Fibroblast of peridontal ligament (primary cell): ENCODE measurements at regions not wholly inside any gene's neighbourhood (a gene's known extent, or its start where the extent isn't known, plus 50 kb on each side); places are given as distances from the start of the nearest gene placed in this dataset.

Experiments
- DNase-seq: peaks from one replicate; pipeline ENCODE4 v3.0.0-alpha.2; 2010; ENCODE audit errors: extremely low read depth

DNA sequence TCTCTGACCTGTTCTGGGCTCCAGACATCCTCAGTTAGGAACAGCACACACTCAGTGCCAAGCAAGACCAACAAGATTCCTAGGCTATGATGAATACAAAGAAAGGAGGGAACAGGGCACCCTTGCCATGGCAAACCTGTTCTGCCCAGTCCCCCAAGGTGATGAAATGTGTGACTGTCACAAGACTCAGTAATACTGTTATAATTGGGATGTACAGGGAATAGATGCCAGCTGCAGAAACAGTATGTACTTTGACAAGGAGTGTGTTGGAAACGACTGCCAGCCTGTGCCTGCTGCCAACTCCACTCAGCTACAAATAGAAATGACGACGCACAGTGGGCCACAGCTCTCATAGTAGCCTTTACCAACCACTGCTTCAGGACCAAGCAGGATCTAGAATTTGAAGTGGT, 453.0 kb downstream of the EFNA5 start:
- DNase-seq: no peak

DNA sequence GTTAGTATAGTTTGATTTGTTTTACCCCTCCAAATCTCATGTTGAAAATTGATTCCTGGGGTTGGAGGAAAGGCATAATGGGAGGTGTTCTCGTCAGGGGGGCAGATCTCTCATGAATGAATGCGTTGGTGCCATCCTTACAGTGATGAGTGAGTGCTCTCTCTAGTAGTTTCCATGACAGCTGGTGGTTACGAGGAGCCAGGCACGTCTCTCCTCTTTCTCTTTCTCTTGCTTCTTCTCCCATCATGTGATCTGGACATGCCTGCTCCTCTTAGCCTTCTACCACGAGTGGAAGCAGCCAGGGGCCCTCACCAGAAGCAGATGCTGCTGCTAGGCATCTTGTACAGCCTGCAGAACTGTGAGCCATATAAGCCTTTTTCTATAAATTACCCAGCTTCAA, 454.1 kb downstream of the EFNA5 start:
- no peak for DNase-seq

DNA sequence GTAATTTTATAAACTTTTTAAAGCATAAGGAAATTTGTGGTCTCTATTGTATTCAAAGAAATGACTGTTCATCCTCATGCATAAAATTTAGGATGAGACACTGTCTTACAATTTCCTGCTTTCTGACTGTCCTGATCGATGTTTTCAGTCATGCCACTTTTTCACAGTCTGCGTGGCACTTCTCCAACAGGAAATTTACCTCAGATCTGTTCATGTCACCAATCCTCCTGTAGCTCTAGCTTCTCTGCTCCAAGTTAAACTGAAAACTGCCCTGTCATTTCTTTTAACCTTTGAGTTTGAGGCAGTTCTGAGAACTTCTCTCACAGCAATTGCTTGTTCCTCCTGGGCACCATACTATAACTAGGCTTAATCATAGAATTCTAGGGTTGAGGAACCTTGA, 455.1 kb downstream of the EFNA5 start:
- no peak for DNase-seq

DNA sequence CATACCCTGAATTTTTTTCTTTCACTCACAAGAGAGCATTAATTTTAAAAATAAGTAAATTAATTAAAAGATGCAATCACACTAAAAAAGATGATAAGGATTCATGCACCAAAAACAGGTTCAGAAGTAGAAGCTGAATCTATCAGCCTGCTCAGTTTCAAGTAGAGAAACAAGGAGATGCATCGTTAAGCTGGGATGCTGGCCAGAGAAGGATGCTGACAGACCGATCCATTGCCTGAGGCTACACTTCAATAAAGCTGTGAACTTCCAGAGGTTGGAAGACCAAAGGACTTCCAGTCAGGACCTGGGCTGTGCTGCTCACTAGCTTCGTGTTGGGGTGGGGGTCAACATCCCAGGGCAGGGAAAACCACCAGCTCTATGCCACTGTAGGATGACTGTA, 457.7 kb downstream of the EFNA5 start:
- DNase-seq: no peak

DNA sequence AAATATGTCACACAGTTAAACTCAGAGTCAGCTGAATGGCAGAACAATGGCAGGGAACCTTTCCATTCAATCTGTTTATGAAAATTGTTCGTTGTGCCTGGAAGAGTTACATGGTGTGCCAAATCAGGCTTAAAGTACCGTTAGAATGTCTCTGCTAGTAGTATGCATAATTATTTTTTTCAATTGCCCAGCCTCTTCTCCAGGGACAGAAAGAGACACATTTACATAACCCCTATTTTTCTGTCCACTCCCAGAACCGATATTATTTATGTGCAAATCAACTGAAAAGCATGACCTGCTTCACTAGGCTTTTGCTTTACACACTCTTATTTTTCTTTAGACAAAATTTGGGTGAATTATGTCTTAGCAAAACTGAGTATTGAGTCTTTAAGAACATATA, 459.1 kb downstream of the EFNA5 start:
- DNase-seq: no peak

DNA sequence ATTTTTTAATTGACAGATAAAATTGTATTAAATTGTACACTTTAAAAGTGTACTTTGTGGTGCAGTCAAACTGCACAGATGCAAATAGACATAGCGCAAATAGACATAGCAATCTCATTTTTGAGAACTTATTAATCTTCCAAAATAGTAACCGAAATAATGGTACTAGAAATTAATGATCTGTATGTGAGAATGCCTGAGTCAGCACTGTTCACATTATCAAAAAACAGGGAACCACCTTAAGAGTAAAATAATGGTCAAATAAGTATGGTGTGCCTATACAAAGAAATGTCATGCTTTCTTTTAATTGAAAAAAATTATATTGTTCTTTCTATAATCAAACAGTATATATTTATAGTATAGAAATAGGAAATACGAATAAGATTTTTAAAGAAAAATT, 461.9 kb downstream of the EFNA5 start:
- no peak for DNase-seq

DNA sequence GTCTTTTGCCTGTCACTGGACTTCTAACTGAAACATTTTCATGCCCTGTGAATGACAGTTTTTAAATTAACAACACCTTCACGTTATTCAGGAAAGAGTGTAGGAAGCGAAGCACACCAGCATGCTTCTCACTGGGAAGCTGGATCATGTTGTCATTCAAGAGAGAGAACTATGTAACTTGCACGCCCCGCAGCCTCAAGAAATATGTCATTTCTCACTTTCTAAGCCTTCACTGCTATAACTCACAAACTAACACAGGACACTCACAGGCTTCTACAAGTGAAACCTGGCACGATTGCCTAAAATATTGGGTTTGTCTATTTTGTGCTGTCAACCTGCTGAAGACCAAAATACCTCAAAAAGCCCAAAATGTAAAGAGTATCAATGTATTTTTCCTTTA, 466.3 kb downstream of the EFNA5 start:
- DNase-seq: no peak

DNA sequence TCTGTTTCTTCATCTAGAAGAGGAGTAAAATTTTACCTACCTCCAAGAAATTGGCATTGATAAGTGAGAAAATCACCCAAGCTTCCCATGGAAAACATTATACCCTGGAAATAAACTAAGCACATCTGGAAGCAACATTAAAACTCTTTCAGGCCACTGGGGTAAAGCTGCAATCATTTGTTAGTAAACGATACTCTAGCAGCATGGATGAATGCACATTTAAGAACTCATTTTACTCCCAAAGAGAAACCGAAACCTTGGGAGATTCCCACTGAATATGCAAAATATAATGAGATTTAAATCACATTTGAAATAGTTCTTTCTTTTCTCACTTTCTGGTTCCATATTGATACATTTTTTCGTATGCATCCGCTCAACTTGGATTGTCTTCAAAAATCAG, 467.5 kb downstream of the EFNA5 start:
- peak; percentile 64 for DNase-seq

DNA sequence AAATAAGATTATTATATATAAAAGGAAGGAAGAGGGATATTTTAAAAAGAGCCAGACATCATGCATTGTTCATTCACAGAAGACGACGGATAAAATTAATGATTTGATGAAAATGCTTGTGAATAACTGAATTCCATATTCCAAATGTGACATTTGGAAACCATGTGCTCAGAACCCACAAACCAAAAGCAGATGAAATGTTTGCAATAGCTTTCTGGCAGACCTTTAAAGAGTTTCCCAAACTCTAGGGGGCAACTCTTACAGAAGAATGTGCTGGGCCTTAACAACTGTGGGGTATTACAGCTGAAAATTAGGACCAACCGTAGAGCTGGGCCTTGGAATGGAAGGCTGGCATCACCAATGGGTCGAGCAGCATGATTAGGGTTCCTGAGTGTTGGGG, 471.0 kb downstream of the EFNA5 start:
- peak; percentile 57 for DNase-seq

DNA sequence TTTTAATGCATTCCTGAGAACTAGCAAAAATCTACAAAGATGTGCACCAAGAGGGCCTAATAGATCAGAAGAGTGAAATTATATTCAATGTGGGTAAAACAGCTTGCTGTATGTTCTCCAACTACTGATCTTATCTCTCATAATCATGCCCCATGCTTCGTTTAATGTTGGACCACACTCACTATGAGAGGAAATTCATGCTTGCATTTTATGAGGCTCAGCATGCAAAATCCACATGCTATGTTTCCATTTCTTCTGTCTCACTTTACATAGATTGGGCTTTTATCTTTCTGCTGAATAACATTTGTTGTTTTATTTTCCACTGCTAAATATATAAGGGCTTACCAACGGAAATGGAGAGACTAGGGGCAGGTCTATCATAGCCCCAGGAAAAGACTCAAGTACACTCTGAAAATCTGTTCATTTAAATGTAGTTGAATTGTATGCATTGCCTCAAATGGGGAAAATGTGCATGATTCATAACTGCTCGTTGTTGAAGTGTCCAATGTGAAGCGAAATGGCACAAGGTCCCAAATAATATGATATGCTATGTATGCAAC, 474.2 kb downstream of the EFNA5 start:
- DNase-seq: no peak

DNA sequence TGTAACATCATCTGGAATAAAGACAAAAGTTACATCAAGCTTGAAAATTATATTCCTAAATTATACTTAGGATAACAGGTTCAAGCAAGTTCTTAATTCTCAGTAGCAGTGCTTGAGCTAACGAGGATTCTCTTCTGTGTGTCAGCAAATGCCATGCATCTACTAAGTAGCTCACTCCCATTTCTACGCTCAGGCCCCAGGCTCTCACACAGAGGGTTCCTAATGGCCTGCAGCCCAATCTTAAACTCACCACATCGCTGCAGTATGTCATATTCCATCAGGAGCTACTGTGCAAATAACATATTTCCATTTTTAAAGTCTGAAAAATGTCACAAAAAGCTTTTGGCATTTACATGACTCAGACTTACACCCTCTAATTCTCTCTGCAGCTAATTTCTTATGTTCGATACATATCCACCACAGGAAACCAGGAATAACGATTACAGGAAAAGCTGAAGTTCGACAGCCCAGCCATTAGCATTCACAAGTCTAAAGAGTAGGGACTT, 474.8 kb downstream of the EFNA5 start:
- no peak for DNase-seq

DNA sequence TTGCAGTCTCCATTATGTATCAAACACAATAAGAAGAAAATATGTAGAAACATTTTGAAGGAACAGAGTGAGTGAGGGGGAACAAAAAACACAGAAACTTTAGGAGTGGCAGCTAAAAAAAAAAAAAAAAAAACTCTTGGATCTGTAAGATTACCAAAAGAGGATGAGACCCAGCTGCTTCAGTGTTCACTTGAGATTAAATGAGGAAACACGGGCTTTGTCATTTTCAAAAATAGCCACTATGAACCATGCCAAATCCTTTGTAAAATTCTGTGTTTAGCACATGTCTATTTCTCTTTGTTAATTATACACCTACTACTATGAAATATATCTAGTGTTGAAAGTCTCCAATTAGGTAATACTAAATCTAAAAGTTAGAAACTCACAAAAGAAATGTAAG, 485.9 kb downstream of the EFNA5 start:
- DNase-seq: no peak

DNA sequence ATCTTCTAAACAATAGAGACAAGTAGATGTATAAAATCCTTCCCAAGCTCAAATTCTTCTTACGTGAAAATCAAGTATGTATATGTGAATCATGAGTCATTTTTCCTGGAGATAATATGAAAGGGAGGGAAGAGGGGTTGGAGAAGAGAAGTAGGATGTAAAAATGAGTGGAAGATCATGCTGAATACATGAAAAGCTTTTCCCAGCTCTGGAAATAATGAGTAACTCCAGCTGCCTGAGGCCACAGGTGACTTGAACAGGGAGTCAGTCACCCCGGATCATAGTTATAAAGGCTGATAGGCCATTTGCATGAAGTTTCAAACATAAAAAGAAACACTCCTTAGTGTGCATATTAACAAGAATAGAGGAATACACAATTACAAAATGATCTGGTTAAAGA, 486.7 kb downstream of the EFNA5 start:
- DNase-seq: no peak

DNA sequence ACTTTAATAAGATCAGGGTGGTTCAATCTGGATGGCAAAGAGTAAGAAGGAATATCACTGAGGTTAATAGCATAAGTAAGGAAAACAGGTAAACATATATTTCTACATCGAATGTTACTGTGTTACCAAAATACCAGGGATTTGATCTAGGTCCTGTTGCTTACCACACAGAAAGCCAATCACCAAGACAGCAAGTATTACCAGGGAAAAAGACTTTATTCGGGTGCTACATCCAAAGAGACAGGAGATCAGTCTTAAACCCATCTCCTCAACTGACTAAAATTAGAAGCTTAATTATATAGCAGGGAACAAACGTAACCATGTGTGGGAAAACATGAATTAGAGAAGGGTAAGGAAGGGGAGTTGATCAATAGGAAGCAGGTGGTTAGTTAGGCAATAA, 500.1 kb downstream of the EFNA5 start:
- DNase-seq: no peak

DNA sequence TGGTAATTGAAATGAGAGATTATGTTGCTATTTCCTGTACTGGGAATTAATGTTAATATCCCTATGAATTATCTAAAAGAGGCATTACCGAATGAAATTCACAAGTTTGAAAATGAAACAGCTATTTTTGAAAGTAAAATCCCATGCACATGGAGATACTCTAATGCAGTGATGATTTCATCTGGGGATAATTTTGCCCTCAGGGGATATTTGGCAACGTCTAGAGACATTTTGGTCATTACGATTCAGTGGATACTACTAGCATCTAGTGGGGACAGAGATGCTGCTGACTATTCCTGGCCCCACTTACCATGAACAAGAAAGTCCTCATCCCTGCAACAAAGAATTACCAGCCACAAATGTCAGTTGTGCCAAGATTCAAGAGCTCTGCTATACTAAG, 500.9 kb downstream of the EFNA5 start:
- no peak for DNase-seq

DNA sequence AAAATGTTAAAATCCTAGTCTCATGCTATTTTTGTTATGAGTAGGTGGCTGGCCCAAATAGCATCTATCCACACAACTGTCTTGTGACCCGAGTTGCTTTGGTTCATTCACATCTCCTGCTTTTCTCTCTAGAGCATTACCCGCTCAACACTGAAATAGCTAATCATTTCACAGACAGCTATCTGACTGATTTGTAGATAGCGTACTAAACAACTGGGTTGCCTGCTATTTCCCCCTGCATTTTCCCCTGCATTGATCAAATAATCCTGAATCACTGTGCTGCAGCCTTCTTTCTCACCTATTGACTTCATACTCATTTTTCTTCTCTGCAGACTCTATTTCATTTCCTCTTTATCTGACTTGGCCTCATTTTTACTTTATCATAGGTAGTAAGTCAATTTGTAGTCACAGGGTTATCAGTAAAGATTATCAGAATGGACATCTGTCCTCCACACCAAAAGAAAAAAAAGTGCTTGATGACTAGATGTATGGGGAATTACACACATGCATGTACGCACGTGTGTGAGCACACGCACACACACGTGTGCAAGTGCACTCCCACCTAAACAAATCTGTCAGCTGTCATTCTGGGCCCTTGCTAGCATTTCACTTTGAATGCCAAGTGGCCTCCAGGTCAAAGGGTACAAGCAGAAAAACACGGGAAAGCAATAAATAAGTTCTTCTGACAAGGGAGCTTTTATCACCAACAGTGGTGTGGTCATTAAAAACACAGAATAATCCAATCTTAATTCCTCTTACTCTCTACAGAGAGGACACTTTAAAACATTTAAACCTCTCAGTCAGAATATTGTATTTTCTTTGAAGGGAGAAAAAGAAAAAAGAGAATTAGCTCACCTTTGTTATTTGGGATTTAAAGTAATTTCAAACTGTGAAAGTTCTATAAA, 501.6 kb downstream of the EFNA5 start:
- DNase-seq: no peak

DNA sequence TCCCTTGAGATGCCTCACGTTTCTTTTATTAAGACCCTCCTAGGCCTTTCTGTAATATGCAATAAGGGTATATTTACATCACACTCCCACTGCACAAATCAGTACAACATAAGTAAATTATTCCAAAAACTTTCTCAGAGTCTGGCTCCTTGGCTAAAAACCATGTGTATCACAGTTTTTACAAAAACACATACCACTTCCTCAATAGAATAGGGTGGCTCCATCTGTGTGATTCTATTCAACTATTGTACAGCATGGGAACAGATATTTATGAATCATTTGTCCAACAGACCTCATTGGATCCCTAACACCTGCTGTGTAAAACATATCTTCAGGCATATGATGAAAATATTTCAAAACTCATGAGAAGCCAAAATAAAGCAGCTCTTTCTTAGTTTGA, 502.7 kb downstream of the EFNA5 start:
- no peak for DNase-seq

DNA sequence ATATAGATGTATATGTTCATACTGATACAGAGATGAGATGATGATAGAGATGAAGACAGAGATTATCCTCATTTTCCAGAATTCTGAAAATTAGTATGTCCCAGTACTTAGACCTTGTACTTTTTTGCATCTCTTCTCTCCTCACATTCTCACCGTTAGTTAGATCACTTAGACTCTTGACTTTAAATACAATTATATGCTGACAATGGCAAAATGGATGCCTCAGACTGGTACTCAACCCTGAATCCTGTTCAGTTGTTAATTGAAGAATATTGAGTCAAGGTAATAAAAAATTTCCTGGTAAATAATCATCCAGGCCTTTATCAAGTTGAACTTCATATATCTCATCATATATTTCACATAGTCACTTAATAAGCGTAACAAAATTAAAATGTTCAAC, 505.4 kb downstream of the EFNA5 start:
- no peak for DNase-seq

DNA sequence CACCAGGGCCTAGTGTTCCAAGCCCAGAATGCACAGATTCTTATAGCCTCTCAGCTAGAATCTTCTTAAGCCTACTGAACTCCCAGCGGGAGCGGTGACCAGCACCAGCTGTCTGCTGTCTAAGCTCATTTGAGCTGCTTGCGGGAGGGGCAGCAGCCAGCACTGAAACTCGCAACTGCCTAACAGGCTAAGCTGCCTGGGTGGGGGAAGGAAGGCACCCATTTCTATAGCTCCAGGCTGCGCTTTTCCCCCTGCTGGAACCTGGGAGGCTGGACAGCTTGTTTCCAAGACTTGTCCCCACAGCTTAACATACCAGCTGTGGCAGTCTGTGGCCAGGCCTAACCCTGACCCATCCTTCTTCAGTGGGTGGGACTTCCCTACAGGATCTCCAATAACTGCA, 512.9 kb downstream of the EFNA5 start:
- no peak for DNase-seq

DNA sequence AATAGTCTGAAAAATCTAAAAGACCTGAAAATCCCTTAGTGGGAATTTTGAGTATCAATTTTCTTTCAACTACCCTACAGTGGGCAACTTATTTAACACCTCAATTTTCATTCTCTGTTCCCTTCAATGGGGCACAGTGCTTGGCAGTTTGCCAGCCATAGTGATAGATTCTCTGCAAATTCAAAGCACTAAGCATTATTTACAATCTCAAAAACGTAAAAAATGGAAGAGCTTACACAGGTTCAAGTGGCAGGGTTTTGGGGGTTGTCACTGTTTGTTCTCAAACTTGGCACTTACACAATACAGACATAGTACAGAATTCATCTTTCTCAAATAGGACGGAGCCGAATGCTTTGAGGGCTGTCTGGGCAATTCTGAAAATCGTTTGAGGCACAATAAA, 515.0 kb downstream of the EFNA5 start:
- DNase-seq: no peak

DNA sequence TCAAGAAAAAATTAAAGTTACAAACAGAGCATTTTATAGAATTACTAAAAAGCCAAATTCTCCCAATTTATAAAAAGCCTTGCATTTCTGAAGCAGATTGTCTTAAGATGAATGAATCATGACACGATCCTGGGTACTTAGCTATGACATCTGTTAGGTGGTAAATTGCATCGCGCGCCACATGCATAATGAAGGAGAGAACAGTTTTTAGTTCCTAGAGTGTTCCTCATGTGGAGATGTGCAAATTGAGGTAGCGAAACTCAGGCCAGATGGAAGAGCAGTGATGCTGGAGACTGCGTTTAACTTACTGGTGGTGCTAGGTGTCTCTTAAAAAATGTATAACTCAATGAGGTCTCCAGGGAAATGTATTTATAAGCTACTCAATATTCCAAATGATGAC, 516.1 kb downstream of the EFNA5 start:
- DNase-seq: no peak

DNA sequence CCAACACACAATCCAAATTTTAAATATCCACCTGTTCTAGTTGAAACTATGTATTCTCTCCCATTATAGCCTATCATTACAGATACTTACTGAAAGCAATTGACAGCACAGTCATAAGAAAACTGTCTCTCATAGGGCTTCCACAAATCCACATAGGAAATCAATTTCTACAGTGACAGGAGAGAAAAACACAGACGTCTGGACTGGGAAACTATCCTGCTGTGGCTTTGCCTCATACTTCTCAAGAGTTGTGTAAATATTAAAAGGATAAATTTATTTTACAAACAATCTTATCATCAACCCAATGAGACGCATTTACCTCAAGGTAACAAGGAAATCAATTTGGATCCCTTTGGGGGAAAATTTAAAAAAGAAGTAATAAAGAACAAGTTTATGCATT, 517.5 kb downstream of the EFNA5 start:
- DNase-seq: no peak

DNA sequence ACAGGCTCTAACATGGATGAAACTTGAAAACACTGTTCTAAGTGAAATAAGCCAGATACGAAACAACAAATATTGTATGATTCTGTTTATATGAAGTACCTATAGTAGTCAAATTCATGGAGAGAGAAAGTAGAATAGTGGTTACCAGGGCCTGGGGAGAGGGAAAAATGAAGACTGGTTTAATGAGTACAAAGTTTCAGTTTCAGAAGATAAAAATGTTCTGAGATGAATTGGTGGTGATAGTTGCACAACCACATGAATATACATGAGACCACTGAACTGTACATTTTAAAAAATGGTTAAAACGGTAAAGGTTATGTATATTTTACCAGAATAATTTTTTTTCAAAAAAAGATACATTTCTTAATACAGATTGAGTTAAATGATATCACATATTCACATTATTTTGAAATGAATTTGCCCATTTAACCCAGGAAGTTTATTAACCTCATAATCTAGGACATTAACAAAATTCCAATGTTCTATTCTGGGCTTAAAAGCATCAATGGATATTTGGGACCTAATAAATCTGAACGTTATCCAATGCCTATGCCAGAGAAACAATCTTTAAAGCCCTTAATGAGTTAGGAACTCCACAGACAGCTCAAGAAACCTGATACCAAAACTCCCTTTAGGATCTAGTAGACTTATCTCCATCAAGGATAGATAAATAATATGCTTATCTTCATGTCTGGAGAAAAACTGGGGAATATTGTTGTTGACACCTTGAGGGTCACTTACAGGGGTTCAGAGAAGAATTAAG, 521.3 kb downstream of the EFNA5 start:
- no peak for DNase-seq
